ENCODE measurements at regions not wholly inside any gene's neighbourhood (a gene's known extent, or its start where the extent isn't known, plus 50 kb on each side); places are given as distances from the start of the nearest gene placed in this dataset.
A peak's percentile ranks its signal among the peaks of the same experiment; 100 is the strongest.

DNA sequence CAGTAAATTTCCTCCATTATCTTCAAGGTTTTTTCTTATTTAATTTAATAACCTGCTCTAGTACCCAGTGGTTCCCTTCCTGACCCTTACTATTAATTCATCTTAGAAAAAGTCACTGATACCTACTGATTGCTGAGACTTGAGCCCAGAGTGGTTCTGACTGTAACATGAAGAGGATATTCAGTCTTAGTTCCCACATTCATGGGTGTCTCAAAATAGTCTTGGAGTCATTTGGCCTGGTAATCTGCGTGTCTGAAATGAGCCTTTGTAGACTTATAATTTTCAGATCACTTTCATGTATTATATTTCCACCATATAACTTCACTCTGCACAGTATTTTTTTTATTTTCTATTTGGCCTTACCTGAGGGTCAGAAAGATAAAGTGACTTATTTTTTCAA lies 732.0 kb upstream of the KIF2B start:
- H3K9me3 ChIP-seq (replicated peaks; ENCODE audit: control insufficient read depth, low read depth, low read length) = no peaks in the 10 kb centered on the region
- no peaks in the 10 kb centered on the region for H3K4me1 ChIP-seq (ENCODE audit: control insufficient read depth, insufficient read depth, low read length)
- H3K36me3 ChIP-seq (ENCODE audit: control insufficient read depth, insufficient read depth, low read length) = no peaks in the 10 kb centered on the region
- DNase-seq = peak; percentile 21
- H3K27ac ChIP-seq (ENCODE audit: low read length) = no peak overlapping the region
- no peak overlapping the region for H3K4me3 ChIP-seq (ENCODE audit: low read length)
- WGBS (ENCODE audit: insufficient coverage) = no CpG with 5 or more reads among the region's 1 CpG
- H3K27me3 ChIP-seq (ENCODE audit: control insufficient read depth, insufficient read depth, low read length) = no peaks in the 10 kb centered on the region

GRCh38 chr17:53088481-53088880 lies 734.2 kb upstream of the KIF2B start:
- peak overlapping the region; percentile 6 for H3K27ac ChIP-seq (ENCODE audit: low read length)
- peak; percentile 9 for DNase-seq
- 80% methylated on average over 2 of the region's 6 CpGs for WGBS (ENCODE audit: insufficient coverage)
- H3K36me3 ChIP-seq (ENCODE audit: control insufficient read depth, insufficient read depth, low read length) = no peaks in the 10 kb centered on the region
- H3K27me3 ChIP-seq (ENCODE audit: control insufficient read depth, insufficient read depth, low read length) = no peaks in the 10 kb centered on the region
- H3K4me3 ChIP-seq (ENCODE audit: low read length) = no peak overlapping the region
- no peaks in the 10 kb centered on the region for H3K4me1 ChIP-seq (ENCODE audit: control insufficient read depth, insufficient read depth, low read length)
- H3K9me3 ChIP-seq (replicated peaks; ENCODE audit: control insufficient read depth, low read depth, low read length) = no peaks in the 10 kb centered on the region

GRCh38 chr17:53061446-53061845 lies 761.3 kb upstream of the KIF2B start:
- Histone ChIP-seq H3K27me3 (ENCODE audit: control insufficient read depth, insufficient read depth, low read length) (no peaks in the 10 kb centered on the region), H3K9me3 (replicated peaks; ENCODE audit: control insufficient read depth, low read depth, low read length) (peaks cover 2% of the 10 kb centered on the region), H3K4me1 (ENCODE audit: control insufficient read depth, insufficient read depth, low read length) (no peaks in the 10 kb centered on the region), H3K4me3 (ENCODE audit: low read length) (no peak overlapping the region), H3K27ac (ENCODE audit: low read length) (no peak overlapping the region), H3K36me3 (ENCODE audit: control insufficient read depth, insufficient read depth, low read length) (no peaks in the 10 kb centered on the region)
- WGBS (ENCODE audit: insufficient coverage) = 43% methylated on average over 3 of the region's 4 CpGs
- no peak for DNase-seq

DNA sequence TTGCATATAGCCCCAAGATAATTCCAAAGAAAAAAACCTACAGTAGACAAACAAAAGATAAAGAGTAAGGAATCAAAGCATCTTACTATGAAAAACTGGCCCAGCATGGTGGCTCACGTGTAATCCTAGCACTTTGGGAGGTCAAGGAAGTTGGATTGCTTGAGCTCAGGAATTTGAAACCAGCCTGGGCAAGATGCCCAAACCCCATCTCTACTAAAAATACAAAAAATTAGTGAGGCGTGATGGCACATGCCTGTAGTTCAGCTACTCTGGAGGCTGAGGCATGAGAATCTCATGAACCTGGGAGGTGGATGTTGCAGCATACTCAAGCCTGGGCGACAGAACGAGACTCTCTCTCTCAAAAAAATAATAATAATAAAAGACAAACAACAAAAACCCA lies 764.7 kb upstream of the KIF2B start:
- no CpG with 5 or more reads among the region's 4 CpGs for WGBS (ENCODE audit: insufficient coverage)
- no peaks in the 10 kb centered on the region for H3K27me3 ChIP-seq (ENCODE audit: control insufficient read depth, insufficient read depth, low read length)
- H3K4me1 ChIP-seq (ENCODE audit: control insufficient read depth, insufficient read depth, low read length) = no peaks in the 10 kb centered on the region
- H3K36me3 ChIP-seq (ENCODE audit: control insufficient read depth, insufficient read depth, low read length) = no peaks in the 10 kb centered on the region
- H3K9me3 ChIP-seq (replicated peaks; ENCODE audit: control insufficient read depth, low read depth, low read length) = peaks cover 3% of the 10 kb centered on the region
- no peak for DNase-seq
- H3K4me3 ChIP-seq (ENCODE audit: low read length) = no peak overlapping the region
- no peak overlapping the region for H3K27ac ChIP-seq (ENCODE audit: low read length)

DNA sequence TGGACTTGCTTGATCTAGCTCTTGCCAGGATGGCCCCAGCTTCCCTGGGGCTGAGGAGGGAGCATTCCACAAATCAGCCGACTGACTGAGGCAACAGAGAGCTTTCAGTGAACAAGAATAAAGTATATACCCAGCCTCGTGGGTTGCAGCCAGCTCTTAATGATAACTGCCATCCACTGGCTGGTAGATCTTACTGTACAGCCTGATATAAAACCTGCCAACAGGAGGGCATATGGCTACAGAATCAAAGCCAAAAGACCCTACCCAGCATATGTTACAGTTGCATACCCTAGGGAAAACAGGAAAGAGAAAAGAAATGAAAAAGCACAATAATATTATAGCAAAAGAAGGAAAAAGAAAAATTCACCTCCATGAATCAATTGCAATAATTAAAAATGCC lies 775.9 kb upstream of the KIF2B start:
- Histone ChIP-seq H3K27me3 (ENCODE audit: control insufficient read depth, insufficient read depth, low read length) (no peaks in the 10 kb centered on the region), H3K36me3 (ENCODE audit: control insufficient read depth, insufficient read depth, low read length) (no peaks in the 10 kb centered on the region), H3K4me3 (ENCODE audit: low read length) (no peak overlapping the region), H3K4me1 (ENCODE audit: control insufficient read depth, insufficient read depth, low read length) (no peaks in the 10 kb centered on the region), H3K27ac (ENCODE audit: low read length) (no peak overlapping the region), H3K9me3 (replicated peaks; ENCODE audit: control insufficient read depth, low read depth, low read length) (peaks cover 7% of the 10 kb centered on the region)
- no peak for DNase-seq
- WGBS (ENCODE audit: insufficient coverage) = no CpG with 5 or more reads among the region's 2 CpGs

DNA sequence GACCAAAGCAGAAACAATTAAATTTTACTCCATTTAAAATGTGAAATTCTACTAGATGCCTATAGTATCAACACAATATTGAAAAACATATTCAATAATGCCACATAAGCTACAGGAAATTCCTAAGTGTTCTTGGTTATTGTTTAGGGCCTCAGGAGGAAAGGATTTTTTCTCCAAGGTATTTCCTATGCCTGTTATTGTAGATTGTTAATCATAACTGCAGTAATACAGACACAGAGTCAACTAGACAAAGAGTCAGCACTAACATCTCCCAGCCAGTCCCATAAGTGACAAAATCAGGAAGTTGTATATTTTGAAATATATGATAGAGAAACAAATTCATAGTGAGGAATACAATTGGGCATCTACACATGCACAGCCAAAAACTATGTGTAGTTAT lies 782.7 kb upstream of the KIF2B start:
- no peak overlapping the region for H3K27ac ChIP-seq (ENCODE audit: low read length)
- no peaks in the 10 kb centered on the region for H3K36me3 ChIP-seq (ENCODE audit: control insufficient read depth, insufficient read depth, low read length)
- peaks cover 2% of the 10 kb centered on the region for H3K9me3 ChIP-seq (replicated peaks; ENCODE audit: control insufficient read depth, low read depth, low read length)
- DNase-seq = no peak
- H3K27me3 ChIP-seq (ENCODE audit: control insufficient read depth, insufficient read depth, low read length) = no peaks in the 10 kb centered on the region
- H3K4me3 ChIP-seq (ENCODE audit: low read length) = no peak overlapping the region
- no peaks in the 10 kb centered on the region for H3K4me1 ChIP-seq (ENCODE audit: control insufficient read depth, insufficient read depth, low read length)

DNA sequence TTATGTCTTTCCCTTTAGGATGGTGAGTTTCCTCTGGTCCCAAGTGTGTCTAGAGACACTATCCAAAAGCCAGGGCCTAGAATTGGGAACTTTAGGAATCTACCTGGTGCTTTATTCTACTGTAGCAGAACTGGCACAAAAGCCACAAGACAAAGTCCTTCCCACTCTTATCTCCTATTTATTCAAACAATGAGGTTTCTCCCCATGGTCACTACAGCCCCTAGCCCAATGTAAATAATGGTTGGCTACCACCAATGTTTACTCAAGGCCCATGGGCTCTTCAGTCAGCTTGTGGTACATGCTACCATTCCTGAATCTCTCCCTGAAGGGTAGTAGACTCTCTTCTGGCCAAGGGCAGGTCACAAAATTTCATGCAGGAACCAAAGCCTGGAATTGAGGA lies 789.4 kb upstream of the KIF2B start:
- H3K4me3 ChIP-seq (ENCODE audit: low read length) = no peak overlapping the region
- no peaks in the 10 kb centered on the region for H3K27me3 ChIP-seq (ENCODE audit: control insufficient read depth, insufficient read depth, low read length)
- H3K27ac ChIP-seq (ENCODE audit: low read length) = no peak overlapping the region
- no peaks in the 10 kb centered on the region for H3K4me1 ChIP-seq (ENCODE audit: control insufficient read depth, insufficient read depth, low read length)
- H3K36me3 ChIP-seq (ENCODE audit: control insufficient read depth, insufficient read depth, low read length) = no peaks in the 10 kb centered on the region
- no peak for DNase-seq
- H3K9me3 ChIP-seq (replicated peaks; ENCODE audit: control insufficient read depth, low read depth, low read length) = no peaks in the 10 kb centered on the region

DNA sequence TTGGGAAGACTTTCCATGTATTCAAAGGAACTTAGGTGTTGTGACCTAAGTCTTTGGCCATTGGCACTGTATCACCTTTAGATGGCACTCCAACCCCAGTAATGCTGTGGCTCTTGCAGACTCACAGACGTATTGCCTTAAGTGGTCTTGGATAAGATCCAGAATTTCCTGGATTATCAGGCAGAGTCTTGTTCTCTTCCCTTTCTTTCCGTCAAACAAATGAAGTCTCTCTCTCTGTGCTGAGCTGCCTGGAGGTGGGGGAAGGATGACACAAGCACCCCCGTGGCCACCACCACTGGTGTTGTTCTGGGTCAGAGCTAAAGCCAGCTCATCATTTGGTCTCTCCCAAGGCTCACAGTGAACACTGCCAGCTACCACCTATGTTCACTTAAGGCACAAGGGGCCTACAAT lies 789.9 kb upstream of the KIF2B start:
- DNase-seq = peak; percentile 61

GRCh38 chr17:53017227-53017626 lies 805.5 kb upstream of the KIF2B start:
- Histone ChIP-seq H3K27me3 (ENCODE audit: control insufficient read depth, insufficient read depth, low read length) (no peaks in the 10 kb centered on the region), H3K27ac (ENCODE audit: low read length) (no peak overlapping the region)

More for the DNA sequence above, 789.9 kb upstream of the KIF2B start:
- H3K4me3 ChIP-seq (ENCODE audit: low read length) = no peak overlapping the region
- no peaks in the 10 kb centered on the region for H3K9me3 ChIP-seq (replicated peaks; ENCODE audit: control insufficient read depth, low read depth, low read length)
- H3K27me3 ChIP-seq (ENCODE audit: control insufficient read depth, insufficient read depth, low read length) = no peaks in the 10 kb centered on the region
- WGBS (ENCODE audit: insufficient coverage) = no CpG with 5 or more reads among the region's 3 CpGs
- no peak overlapping the region for H3K27ac ChIP-seq (ENCODE audit: low read length)
- H3K4me1 ChIP-seq (ENCODE audit: control insufficient read depth, insufficient read depth, low read length) = no peaks in the 10 kb centered on the region
- H3K36me3 ChIP-seq (ENCODE audit: control insufficient read depth, insufficient read depth, low read length) = no peaks in the 10 kb centered on the region

GRCh38 chr17:53016085-53016484 lies 806.6 kb upstream of the KIF2B start:
- Histone ChIP-seq H3K4me1 (ENCODE audit: control insufficient read depth, insufficient read depth, low read length) (no peaks in the 10 kb centered on the region), H3K27me3 (ENCODE audit: control insufficient read depth, insufficient read depth, low read length) (no peaks in the 10 kb centered on the region), H3K27ac (ENCODE audit: low read length) (no peak overlapping the region), H3K9me3 (replicated peaks; ENCODE audit: control insufficient read depth, low read depth, low read length) (peaks cover 6% of the 10 kb centered on the region), H3K4me3 (ENCODE audit: low read length) (no peak overlapping the region), H3K36me3 (ENCODE audit: control insufficient read depth, insufficient read depth, low read length) (no peaks in the 10 kb centered on the region)
- no peak for DNase-seq

More at GRCh38 chr17:53017227-53017626, 805.5 kb upstream of the KIF2B start:
- H3K9me3 ChIP-seq (replicated peaks; ENCODE audit: control insufficient read depth, low read depth, low read length) = peaks cover 6% of the 10 kb centered on the region
- no peak for DNase-seq
- H3K4me1 ChIP-seq (ENCODE audit: control insufficient read depth, insufficient read depth, low read length) = no peaks in the 10 kb centered on the region
- no peaks in the 10 kb centered on the region for H3K36me3 ChIP-seq (ENCODE audit: control insufficient read depth, insufficient read depth, low read length)
- no peak overlapping the region for H3K4me3 ChIP-seq (ENCODE audit: low read length)

GRCh38 chr17:53012364-53012763 lies 810.4 kb upstream of the KIF2B start:
- Histone ChIP-seq H3K4me1 (ENCODE audit: control insufficient read depth, insufficient read depth, low read length) (no peaks in the 10 kb centered on the region), H3K9me3 (replicated peaks; ENCODE audit: control insufficient read depth, low read depth, low read length) (no peaks in the 10 kb centered on the region), H3K27ac (ENCODE audit: low read length) (no peak overlapping the region), H3K36me3 (ENCODE audit: control insufficient read depth, insufficient read depth, low read length) (no peaks in the 10 kb centered on the region), H3K4me3 (ENCODE audit: low read length) (no peak overlapping the region), H3K27me3 (ENCODE audit: control insufficient read depth, insufficient read depth, low read length) (no peaks in the 10 kb centered on the region)
- DNase-seq = no peak
- WGBS (ENCODE audit: insufficient coverage) = 60% methylated on average over 2 of the region's 2 CpGs

Measured in muscle of leg (tissue), 3 donors.